ENCODE measurements at regions not wholly inside any gene's neighbourhood (a gene's known extent, or its start where the extent isn't known, plus 50 kb on each side); places are given as distances from the start of the nearest gene placed in this dataset.

GRCh38 chrX:39174241-39174771, 373.0 kb downstream of the MID1IP1 start:
- TF ChIP-seq CTCF (IDR thresholded peaks at IDR 0.05) (no peak), POLR2A (IDR thresholded peaks at IDR 0.05) (no peak), EP300 (IDR thresholded peaks at IDR 0.05) (no peak)

Data from ovary (tissue), 3 donors.